ENCODE measurements at regions not wholly inside any gene's neighbourhood (a gene's known extent, or its start where the extent isn't known, plus 50 kb on each side); places are given as distances from the start of the nearest gene placed in this dataset.

- H4K5ac ChIP-seq (ENCODE audit: low read depth, low read length), result no peak overlapping the region
- no peak overlapping the region for H3K9ac ChIP-seq (ENCODE audit: low read depth, low read length)
- H2BK5ac ChIP-seq (ENCODE audit: low read depth, low read length, poor library complexity, severe bottlenecking), result no peak overlapping the region
- no peaks in the 10 kb centered on the region for H3K36me3 ChIP-seq (ENCODE audit: control insufficient read depth, insufficient read depth, low read length)
- no peak overlapping the region for H4K91ac ChIP-seq (ENCODE audit: insufficient read depth, low read depth, low read length)
- no CpG with 5 or more reads among the region's 14 CpGs for WGBS, 2 experiments (ENCODE audit: extremely low coverage in 2 of 2, insufficient read length in 1 of 2)
- H3K56ac ChIP-seq (ENCODE audit: extremely low read depth, insufficient read depth, low read length), result no peak overlapping the region
- ATAC-seq (ENCODE audit: low read depth) (no peak), DNase-seq (no peak)
- no TSS peak for BruUV-seq (replicated peaks)
- dilution Hi-C loops (cut with HindIII; ENCODE audit: low sequenced_read_pairs, unreplicated experiment) (no loop called here), in situ Hi-C loops (cut with MboI; ENCODE audit: low sequenced_read_pairs) (no loop called here), intact Hi-C loops (cut with micrococcal nuclease) (no loop called here)
- H2AFZ ChIP-seq (replicated peaks; ENCODE audit: low read length, poor library complexity), result no peak overlapping the region
- no peak overlapping the region for H3K4me2 ChIP-seq (ENCODE audit: low read depth, low read length)
- no peaks in the 10 kb centered on the region for H3K9me3 ChIP-seq (ENCODE audit: control insufficient read depth, insufficient read depth, low read length)
- no peak overlapping the region for H3K4ac ChIP-seq (ENCODE audit: low read depth, low read length)
- H2AK5ac ChIP-seq (ENCODE audit: low read depth, low read length), result no peak overlapping the region
- CTCF ChIA-PET, result interaction anchor here (1.1 kb wide), 1 partner anchor 18 kb away, joined by 3 read pairs; no protein-coding TSS in a partner anchor
- H3K79me1 ChIP-seq (ENCODE audit: low read depth in 1 of 2, low read length in 2 of 2), result no peaks in the 10 kb centered on the region
- H3K27ac ChIP-seq (ENCODE audit: insufficient read depth, low read length), result no peak overlapping the region
- H4K20me1 ChIP-seq (ENCODE audit: insufficient read depth, low read length), result no peaks in the 10 kb centered on the region
- TF ChIP-seq NFE2L2 (IDR thresholded peaks at IDR 0.05; ENCODE audit: low read depth, low read length) (no peak), RAD21 (IDR thresholded peaks at IDR 0.05; ENCODE audit: low read length) (no peak), MAFK (IDR thresholded peaks at IDR 0.05; ENCODE audit: low read depth, low read length) (no peak)
- H3K27me3 ChIP-seq (ENCODE audit: control insufficient read depth, insufficient read depth, low read length), result peaks cover 9% of the 10 kb centered on the region
- H2AK9ac ChIP-seq (replicated peaks; ENCODE audit: low read depth, low read length, poor library complexity), result no peak overlapping the region
- H2BK20ac ChIP-seq (ENCODE audit: low read depth, low read length), result no peak overlapping the region
- no peaks in the 10 kb centered on the region for H3K9me1 ChIP-seq (ENCODE audit: insufficient read depth, low read length)
- no peak overlapping the region for H4K8ac ChIP-seq (ENCODE audit: low read depth in 2 of 2, low read length in 2 of 2)
- H3K23ac ChIP-seq (ENCODE audit: low read depth, low read length), result no peak overlapping the region
- no peak overlapping the region for H3K4me3 ChIP-seq (ENCODE audit: insufficient read depth, low read depth, low read length)
- no peak overlapping the region for H2BK15ac ChIP-seq (ENCODE audit: low read depth, low read length)
- H3K18ac ChIP-seq (ENCODE audit: low read depth, low read length), result no peak overlapping the region
- H3K4me1 ChIP-seq (ENCODE audit: control insufficient read depth, insufficient read depth, low read length), result 0 out of 2 replicates have a peak, but pooled peaks cover 1% of the 10 kb centered on the region
- H3K14ac ChIP-seq (replicated peaks; ENCODE audit: low read depth, low read length), result no peak overlapping the region
- H2BK120ac ChIP-seq (ENCODE audit: low read depth, low read length), result no peak overlapping the region
- POLR2A ChIA-PET (ENCODE audit: unreplicated experiment), result no interaction called here
These were observed 72.9 kb upstream of the SLC2A1 start for GRCh38 chr1:43031316-43032203.
